ENCODE measurements at regions not wholly inside any gene's neighbourhood (a gene's known extent, or its start where the extent isn't known, plus 50 kb on each side); places are given as distances from the start of the nearest gene placed in this dataset.

DNA sequence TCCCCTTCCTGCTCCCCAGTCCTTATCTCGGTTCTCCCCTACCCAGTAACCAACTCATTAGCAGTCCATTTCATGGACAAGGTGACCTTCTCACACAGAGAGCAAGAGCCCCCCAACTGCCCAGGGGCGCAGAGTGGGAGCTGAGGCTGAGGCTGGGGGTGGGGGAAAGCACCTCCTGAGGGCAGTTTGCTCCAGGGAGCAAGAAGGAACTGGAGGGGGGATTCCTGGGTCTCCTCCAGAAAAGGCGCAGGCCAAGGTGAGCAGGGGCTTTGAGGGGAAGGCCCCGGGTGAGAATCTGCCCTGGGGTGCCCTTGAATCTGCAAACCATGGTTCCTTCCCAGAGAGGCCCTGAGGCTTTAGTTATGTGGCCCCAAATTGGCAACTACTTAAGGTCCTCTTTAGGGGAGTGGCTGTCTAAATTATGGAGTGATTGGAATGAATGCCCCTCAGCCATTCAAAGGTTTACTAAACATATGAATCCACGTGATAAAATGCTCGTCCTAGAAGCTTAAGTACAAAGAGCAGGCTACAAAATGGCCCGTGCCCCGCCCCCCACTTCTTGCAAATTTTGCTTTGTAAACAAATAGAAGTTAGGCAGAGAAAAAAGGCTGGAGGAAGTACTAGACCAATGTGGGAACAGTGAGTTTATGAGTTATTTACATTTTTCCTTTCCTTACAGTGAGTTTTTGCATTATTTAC, 123.5 kb upstream of the HS6ST1 start:
- ChIA-PET POLR2A (no interaction called here), CTCF (ENCODE audit: low intra/inter-chr PET ratio) (no interaction called here)
- H3K27me3 ChIP-seq (ENCODE audit: control insufficient read depth in 2 of 2, insufficient read depth in 2 of 2, low read length in 2 of 2): peaks cover 0 to 18% of the 10 kb centered on the region in 2 experiments; a peak in 2 of 5 replicates
- 25% methylated on average over 8 of the region's 8 CpGs for WGBS (ENCODE audit: insufficient coverage, low coverage, missing lambda C conversion rate)
- H3K9ac ChIP-seq (ENCODE audit: insufficient read depth in 1 of 2, low read depth in 2 of 2, low read length in 2 of 2): peak overlapping the region in 1 of 2 experiments; percentile 42; a peak in 1 of 4 replicates
- H3K9me1 ChIP-seq (ENCODE audit: control insufficient read depth, insufficient read depth, low read length): peaks cover 4% of the 10 kb centered on the region
- intact Hi-C loops (cut with micrococcal nuclease) (no loop called here), in situ Hi-C loops (cut with MboI) (no loop called here)
- H3K4me1 ChIP-seq (replicated peaks in 1 of 2; ENCODE audit: control insufficient read depth in 2 of 2, insufficient read depth in 2 of 2, low read length in 2 of 2): peaks cover 27 to 39% of the 10 kb centered on the region in 2 experiments
- DNase-seq (ENCODE audit: extremely low read depth in 1 of 4, low spot score in 3 of 4) (peak in 1 of 4 experiments; percentile 19), FAIRE-seq (no peak), ATAC-seq (0 out of 3 replicates have a peak, but pooled peaks have one; percentile 13)
- no peak overlapping the region for H3K4me3 ChIP-seq
- peak overlapping the region; percentile 65 for H2AFZ ChIP-seq (ENCODE audit: low read depth, low read length)
- peak overlapping the region; percentile 68; the same call in 2 of the 3 replicates for H3K27ac ChIP-seq (ENCODE audit: extremely low read depth, low read depth, low read length)
- no peaks in the 10 kb centered on the region for H3K36me3 ChIP-seq (ENCODE audit: control insufficient read depth, insufficient read depth, low read length)
- no TSS peak for BruUV-seq (replicated peaks)
- no peaks in the 10 kb centered on the region for H3K9me3 ChIP-seq (replicated peaks; ENCODE audit: control insufficient read depth, insufficient read depth, low read depth, low read length)
- no peaks in the 10 kb centered on the region for H3K79me2 ChIP-seq (ENCODE audit: control insufficient read depth, insufficient read depth, low read length)
- H3K4me2 ChIP-seq (ENCODE audit: insufficient read depth, low read length): peak overlapping the region; percentile 7; the same call in 1 of the 2 replicates
- H4K20me1 ChIP-seq (replicated peaks; ENCODE audit: control insufficient read depth, insufficient read depth, low read length): no peaks in the 10 kb centered on the region
- no peak for TF ChIP-seq PRPF4 (IDR thresholded peaks at IDR 0.05; ENCODE audit: insufficient read depth, low read depth, low read length, poor library complexity, severe bottlenecking)
- TF ChIP-seq, protein P1, sequence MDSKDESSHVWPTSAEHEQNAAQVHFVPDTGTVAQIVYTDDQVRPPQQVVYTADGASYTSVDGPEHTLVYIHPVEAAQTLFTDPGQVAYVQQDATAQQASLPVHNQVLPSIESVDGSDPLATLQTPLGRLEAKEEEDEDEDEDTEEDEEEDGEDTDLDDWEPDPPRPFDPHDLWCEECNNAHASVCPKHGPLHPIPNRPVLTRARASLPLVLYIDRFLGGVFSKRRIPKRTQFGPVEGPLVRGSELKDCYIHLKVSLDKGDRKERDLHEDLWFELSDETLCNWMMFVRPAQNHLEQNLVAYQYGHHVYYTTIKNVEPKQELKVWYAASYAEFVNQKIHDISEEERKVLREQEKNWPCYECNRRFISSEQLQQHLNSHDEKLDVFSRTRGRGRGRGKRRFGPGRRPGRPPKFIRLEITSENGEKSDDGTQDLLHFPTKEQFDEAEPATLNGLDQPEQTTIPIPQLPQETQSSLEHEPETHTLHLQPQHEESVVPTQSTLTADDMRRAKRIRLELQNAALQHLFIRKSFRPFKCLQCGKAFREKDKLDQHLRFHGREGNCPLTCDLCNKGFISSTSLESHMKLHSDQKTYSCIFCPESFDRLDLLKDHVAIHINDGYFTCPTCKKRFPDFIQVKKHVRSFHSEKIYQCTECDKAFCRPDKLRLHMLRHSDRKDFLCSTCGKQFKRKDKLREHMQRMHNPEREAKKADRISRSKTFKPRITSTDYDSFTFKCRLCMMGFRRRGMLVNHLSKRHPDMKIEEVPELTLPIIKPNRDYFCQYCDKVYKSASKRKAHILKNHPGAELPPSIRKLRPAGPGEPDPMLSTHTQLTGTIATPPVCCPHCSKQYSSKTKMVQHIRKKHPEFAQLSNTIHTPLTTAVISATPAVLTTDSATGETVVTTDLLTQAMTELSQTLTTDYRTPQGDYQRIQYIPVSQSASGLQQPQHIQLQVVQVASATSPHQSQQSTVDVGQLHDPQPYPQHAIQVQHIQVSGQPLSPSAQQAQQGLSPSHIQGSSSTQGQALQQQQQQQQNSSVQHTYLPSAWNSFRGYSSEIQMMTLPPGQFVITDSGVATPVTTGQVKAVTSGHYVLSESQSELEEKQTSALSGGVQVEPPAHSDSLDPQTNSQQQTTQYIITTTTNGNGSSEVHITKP (IDR thresholded peaks at IDR 0.05; ENCODE audit: partially characterized antibody): no peak
- peak; percentile 71; the same call in 1 of the 2 replicates for TF ChIP-seq ESRRA (IDR thresholded peaks at IDR 0.05; ENCODE audit: borderline replicate concordance, low read depth)
- no peak for TF ChIP-seq ZNF586 (CRISPR knock-in tag; conservative IDR thresholded peaks at IDR 0.05)
- TF ChIP-seq, protein P2, sequence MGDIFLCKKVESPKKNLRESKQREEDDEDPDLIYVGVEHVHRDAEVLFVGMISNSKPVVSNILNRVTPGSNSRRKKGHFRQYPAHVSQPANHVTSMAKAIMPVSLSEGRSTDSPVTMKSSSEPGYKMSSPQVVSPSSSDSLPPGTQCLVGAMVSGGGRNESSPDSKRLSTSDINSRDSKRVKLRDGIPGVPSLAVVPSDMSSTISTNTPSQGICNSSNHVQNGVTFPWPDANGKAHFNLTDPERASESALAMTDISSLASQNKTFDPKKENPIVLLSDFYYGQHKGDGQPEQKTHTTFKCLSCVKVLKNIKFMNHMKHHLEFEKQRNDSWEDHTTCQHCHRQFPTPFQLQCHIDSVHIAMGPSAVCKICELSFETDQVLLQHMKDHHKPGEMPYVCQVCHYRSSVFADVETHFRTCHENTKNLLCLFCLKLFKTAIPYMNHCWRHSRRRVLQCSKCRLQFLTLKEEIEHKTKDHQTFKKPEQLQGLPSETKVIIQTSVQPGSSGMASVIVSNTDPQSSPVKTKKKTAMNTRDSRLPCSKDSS (IDR thresholded peaks at IDR 0.05; ENCODE audit: low read depth, partially characterized antibody): no peak
